ENCODE measurements at regions not wholly inside any gene's neighbourhood (a gene's known extent, or its start where the extent isn't known, plus 50 kb on each side); places are given as distances from the start of the nearest gene placed in this dataset.
"Not testable (repeated sequence)": the region's sequence is repeated elsewhere in the genome, so short reads cannot be mapped to it uniquely, and the experiment has no call there.

- not testable (repeated sequence) for TF ChIP-seq CTCF, POLR2A, EP300 (IDR thresholded peaks at IDR 0.05)
Observed at GRCh38 chr3:124651416-124651815, 78.8 kb upstream of the UMPS start.
